ENCODE measurements at regions not wholly inside any gene's neighbourhood (a gene's known extent, or its start where the extent isn't known, plus 50 kb on each side); places are given as distances from the start of the nearest gene placed in this dataset.

- Mint-ChIP-seq H3K27ac (ENCODE audit: unreplicated experiment) (no peak overlapping the region), H3K27me3 (ENCODE audit: unreplicated experiment) (peaks cover 5% of the 10 kb centered on the region), H3K36me3 (ENCODE audit: unreplicated experiment) (peaks cover 3% of the 10 kb centered on the region), H3K4me1 (ENCODE audit: low read depth, unreplicated experiment) (peaks cover 10% of the 10 kb centered on the region), H3K4me3 (ENCODE audit: unreplicated experiment) (no peak overlapping the region), H3K9me3 (ENCODE audit: unreplicated experiment) (peaks cover 7% of the 10 kb centered on the region)
- no peak for DNase-seq
- TF ChIP-seq, protein P1, sequence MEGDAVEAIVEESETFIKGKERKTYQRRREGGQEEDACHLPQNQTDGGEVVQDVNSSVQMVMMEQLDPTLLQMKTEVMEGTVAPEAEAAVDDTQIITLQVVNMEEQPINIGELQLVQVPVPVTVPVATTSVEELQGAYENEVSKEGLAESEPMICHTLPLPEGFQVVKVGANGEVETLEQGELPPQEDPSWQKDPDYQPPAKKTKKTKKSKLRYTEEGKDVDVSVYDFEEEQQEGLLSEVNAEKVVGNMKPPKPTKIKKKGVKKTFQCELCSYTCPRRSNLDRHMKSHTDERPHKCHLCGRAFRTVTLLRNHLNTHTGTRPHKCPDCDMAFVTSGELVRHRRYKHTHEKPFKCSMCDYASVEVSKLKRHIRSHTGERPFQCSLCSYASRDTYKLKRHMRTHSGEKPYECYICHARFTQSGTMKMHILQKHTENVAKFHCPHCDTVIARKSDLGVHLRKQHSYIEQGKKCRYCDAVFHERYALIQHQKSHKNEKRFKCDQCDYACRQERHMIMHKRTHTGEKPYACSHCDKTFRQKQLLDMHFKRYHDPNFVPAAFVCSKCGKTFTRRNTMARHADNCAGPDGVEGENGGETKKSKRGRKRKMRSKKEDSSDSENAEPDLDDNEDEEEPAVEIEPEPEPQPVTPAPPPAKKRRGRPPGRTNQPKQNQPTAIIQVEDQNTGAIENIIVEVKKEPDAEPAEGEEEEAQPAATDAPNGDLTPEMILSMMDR (IDR thresholded peaks at IDR 0.05; ENCODE audit: partially characterized antibody, unreplicated experiment) = no peak
Measured at GRCh38 chr7:25762511-25763462, 389.2 kb upstream of the NFE2L3 start.

DNA sequence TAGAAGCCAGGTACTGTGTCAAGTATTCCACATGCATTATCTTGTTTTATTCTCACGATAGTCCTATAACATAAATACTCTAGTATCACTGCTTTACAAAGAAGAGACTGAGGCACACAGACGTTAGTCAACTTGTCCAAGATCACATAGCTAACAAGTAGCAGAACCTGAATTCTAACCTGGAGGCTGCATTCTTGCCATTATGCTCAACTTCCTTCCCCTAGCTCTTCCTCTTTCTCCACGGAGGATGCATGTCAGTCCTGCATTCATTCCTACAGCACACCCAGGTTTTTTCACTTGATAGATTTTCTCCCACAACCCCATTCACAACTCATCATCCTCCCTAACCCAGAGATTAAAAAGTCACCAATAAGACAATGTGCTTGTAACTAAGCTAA lies 388.5 kb upstream of the NFE2L3 start:
- H3K27ac Mint-ChIP-seq (ENCODE audit: unreplicated experiment) = no peak overlapping the region
- no peak overlapping the region for H3K4me3 Mint-ChIP-seq (ENCODE audit: unreplicated experiment)
- TF ChIP-seq, protein P1 (IDR thresholded peaks at IDR 0.05; ENCODE audit: partially characterized antibody, unreplicated experiment) = no peak
- peaks cover 3% of the 10 kb centered on the region for H3K36me3 Mint-ChIP-seq (ENCODE audit: unreplicated experiment)
- H3K27me3 Mint-ChIP-seq (ENCODE audit: unreplicated experiment) = peaks cover 5% of the 10 kb centered on the region
- no peak for DNase-seq
- H3K9me3 Mint-ChIP-seq (ENCODE audit: unreplicated experiment) = peaks cover 7% of the 10 kb centered on the region
- H3K4me1 Mint-ChIP-seq (ENCODE audit: low read depth, unreplicated experiment) = peaks cover 10% of the 10 kb centered on the region

DNA sequence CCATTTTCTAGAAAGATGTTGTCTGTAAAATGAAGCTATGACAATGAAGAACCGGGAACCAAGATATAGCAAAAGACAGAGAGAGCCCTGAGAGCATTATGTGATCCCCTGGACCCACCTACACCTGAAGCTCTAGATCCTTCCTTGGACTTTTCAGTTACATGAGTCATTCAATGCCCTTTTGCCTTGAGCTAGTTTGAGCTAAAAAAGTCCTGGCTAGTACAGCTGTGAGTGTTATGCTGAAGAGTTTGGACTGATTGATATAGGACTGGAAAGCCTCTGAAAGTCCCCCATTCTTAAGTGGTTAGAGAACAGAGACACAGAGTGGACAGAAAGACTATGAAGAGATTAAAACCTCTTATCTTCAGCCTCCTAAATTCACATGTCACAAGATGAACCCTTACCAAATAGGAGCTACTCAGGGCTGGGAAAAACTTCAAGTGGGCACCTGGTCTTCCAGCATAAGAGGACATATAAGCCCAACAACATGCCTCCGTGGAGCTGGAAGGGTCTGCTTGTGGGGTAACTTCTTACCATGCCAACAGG lies 386.8 kb upstream of the NFE2L3 start:
- no peak overlapping the region for H3K4me3 Mint-ChIP-seq (ENCODE audit: unreplicated experiment)
- peaks cover 3% of the 10 kb centered on the region for H3K36me3 Mint-ChIP-seq (ENCODE audit: unreplicated experiment)
- peaks cover 2% of the 10 kb centered on the region for H3K9me3 Mint-ChIP-seq (ENCODE audit: unreplicated experiment)
- no peak for DNase-seq
- no peaks in the 10 kb centered on the region for H3K27me3 Mint-ChIP-seq (ENCODE audit: unreplicated experiment)
- TF ChIP-seq, protein P1 (IDR thresholded peaks at IDR 0.05; ENCODE audit: partially characterized antibody, unreplicated experiment) = no peak
- H3K4me1 Mint-ChIP-seq (ENCODE audit: low read depth, unreplicated experiment) = no peaks in the 10 kb centered on the region
- H3K27ac Mint-ChIP-seq (ENCODE audit: unreplicated experiment) = no peak overlapping the region

DNA sequence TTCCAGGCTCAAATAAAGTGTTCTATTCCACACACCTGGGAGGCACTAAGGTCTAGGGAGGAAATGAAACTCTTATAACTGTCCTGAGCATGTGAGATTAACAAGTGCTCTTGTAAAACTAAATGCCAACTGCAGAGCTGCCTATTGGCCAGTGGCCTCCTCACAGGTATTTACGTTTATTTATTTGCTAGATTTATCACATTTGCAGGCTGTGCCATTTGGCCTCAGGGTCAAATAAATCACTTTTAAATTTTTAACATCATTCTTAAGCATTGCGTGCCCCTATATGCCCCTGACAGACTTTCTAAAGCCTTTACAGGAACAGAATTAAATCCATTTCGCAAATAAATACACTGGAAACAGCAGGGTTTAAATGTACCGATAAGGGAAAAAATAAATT lies 381.8 kb upstream of the NFE2L3 start:
- H3K4me1 Mint-ChIP-seq (ENCODE audit: low read depth, unreplicated experiment) = peaks cover 4% of the 10 kb centered on the region
- TF ChIP-seq, protein P1 (IDR thresholded peaks at IDR 0.05; ENCODE audit: partially characterized antibody, unreplicated experiment) = no peak
- H3K4me3 Mint-ChIP-seq (ENCODE audit: unreplicated experiment) = no peak overlapping the region
- peaks cover 1% of the 10 kb centered on the region for H3K9me3 Mint-ChIP-seq (ENCODE audit: unreplicated experiment)
- H3K27me3 Mint-ChIP-seq (ENCODE audit: unreplicated experiment) = peaks cover 5% of the 10 kb centered on the region
- no peak overlapping the region for H3K27ac Mint-ChIP-seq (ENCODE audit: unreplicated experiment)
- DNase-seq = no peak
- H3K36me3 Mint-ChIP-seq (ENCODE audit: unreplicated experiment) = peaks cover 4% of the 10 kb centered on the region

GRCh38 chr7:25770670-25771069 lies 381.3 kb upstream of the NFE2L3 start:
- TF ChIP-seq, protein P1 (IDR thresholded peaks at IDR 0.05; ENCODE audit: partially characterized antibody, unreplicated experiment) = no peak

More at GRCh38 chr7:25770670-25771069, 381.3 kb upstream of the NFE2L3 start:
- Mint-ChIP-seq H3K27ac (ENCODE audit: unreplicated experiment) (no peak overlapping the region), H3K4me3 (ENCODE audit: unreplicated experiment) (no peak overlapping the region), H3K36me3 (ENCODE audit: unreplicated experiment) (peaks cover 4% of the 10 kb centered on the region), H3K27me3 (ENCODE audit: unreplicated experiment) (peaks cover 5% of the 10 kb centered on the region), H3K4me1 (ENCODE audit: low read depth, unreplicated experiment) (peaks cover 4% of the 10 kb centered on the region), H3K9me3 (ENCODE audit: unreplicated experiment) (peaks cover 1% of the 10 kb centered on the region)
- no peak for DNase-seq

Data from glutamatergic neuron (in vitro differentiated cells).